Activated CD8-positive, alpha-beta memory T cell treated with anti-CD3 and anti-CD28 coated beads, Interleukin-2, amount 10 ng/mL, durations not matched to agents 7 days and 5 days (primary cell): ENCODE measurements at regions not wholly inside any gene's neighbourhood (a gene's known extent, or its start where the extent isn't known, plus 50 kb on each side); places are given as distances from the start of the nearest gene placed in this dataset.
"Not testable (repeated sequence)": the region's sequence is repeated elsewhere in the genome, so short reads cannot be mapped to it uniquely, and the experiment has no call there.

Experiments used
- ATAC-seq: fragments of 150-1000 bp; cut with Tn5 transposase; one replicate; pipeline ENCODE4 v1.10.0; 2021; ENCODE audit warnings: moderate library complexity
- CTCF ChIA-PET: fragments of 350-600 bp; sonication (Branson Sonifier 250); formaldehyde crosslinking; loops from one replicate; lab custom pipeline; 2021; ENCODE audit warnings: antibody characterized with exemption; lab: Charles Lee
- DNase-seq: peaks from one replicate; pipeline ENCODE4 v3.0.0-alpha.2; 2020
- H3K27ac Mint-ChIP-seq: one replicate; pipeline ENCODE4 v1.8.0; 2021; ENCODE audit warnings: mild to moderate bottlenecking, mixed read lengths
- H3K27me3 Mint-ChIP-seq: one replicate; pipeline ENCODE4 v1.8.0; 2021; ENCODE audit warnings: mixed read lengths
- H3K36me3 Mint-ChIP-seq: one replicate; pipeline ENCODE4 v1.8.0; 2021; ENCODE audit warnings: mild to moderate bottlenecking, mixed read lengths
- H3K4me1 Mint-ChIP-seq: one replicate; pipeline ENCODE4 v1.8.0; 2021; ENCODE audit warnings: mixed read lengths
- H3K4me3 Mint-ChIP-seq: one replicate; pipeline ENCODE4 v1.8.0; 2021; ENCODE audit warnings: mild to moderate bottlenecking, moderate library complexity, mixed read lengths
- H3K9me3 Mint-ChIP-seq: one replicate; pipeline ENCODE4 v1.8.0; 2022; ENCODE audit warnings: low read depth, mixed read lengths

DNA sequence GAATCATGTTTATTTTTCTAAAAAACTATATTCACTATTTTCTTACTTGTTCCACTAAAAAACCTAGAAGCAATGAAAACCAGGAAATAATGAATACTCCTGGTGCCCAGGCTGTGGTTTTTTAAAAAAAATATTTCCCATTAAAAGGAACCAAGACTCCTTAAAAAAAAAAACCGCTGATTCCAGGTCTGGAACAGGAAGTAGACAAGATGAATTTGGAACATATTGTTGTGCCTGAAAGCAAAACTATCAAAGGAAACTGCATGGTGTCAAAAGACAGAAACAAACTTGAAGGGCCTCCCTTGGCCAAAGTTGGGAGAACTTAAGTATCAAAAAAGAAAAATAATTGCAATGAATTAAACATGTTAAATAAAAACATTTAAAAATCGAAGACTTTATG lies 245.3 kb upstream of the P2RY1 start:
- Mint-ChIP-seq H3K36me3 (no peaks in the 10 kb centered on the region), H3K27ac (no peak overlapping the region), H3K4me3 (no peak overlapping the region), H3K27me3 (peaks cover 2% of the 10 kb centered on the region), H3K4me1 (no peaks in the 10 kb centered on the region), H3K9me3 (no peaks in the 10 kb centered on the region)
- CTCF ChIA-PET: no interaction called here
- no peak for DNase-seq
- ATAC-seq: no peak

DNA sequence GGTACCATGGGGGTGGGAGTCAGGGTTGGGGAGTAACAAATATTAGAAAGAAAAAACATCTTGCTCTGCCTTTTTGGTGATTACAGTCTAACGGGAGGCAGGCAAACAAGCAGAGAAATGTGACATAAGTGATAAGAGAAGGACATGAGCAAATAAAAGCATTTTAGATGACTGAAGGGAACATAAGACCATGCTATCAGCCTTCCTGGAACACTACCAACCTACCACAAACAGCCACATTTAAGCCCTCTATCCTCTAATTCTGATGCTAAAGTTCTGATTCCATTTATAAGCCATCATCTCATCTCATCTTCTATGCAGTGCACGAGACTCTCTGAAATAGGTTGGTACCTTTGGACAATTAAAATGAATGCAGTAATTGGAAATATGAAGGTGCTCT lies 243.4 kb upstream of the P2RY1 start:
- peaks cover 5% of the 10 kb centered on the region for H3K4me1 Mint-ChIP-seq

DNA sequence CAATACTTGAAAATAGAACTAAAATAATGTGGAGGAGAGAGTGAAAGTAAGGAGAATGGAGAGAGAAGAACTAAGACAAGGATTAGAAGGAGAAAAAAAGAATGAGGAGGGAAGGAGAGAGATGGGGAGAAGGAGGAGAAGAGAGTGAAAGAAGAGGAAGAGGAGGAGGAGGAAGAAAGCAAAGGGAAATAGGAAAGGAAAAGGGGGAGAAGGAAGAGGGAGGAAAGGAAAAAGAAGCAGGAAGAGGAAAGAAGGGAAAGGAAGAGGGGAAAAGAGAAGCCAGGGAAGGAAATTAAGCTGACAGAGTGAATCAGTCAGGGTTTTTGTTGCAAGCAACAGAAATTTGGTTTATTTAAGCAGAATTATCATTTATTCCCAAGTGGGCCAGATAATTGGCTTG lies 241.7 kb upstream of the P2RY1 start:
- Mint-ChIP-seq H3K27me3 (no peaks in the 10 kb centered on the region), H3K9me3 (no peaks in the 10 kb centered on the region), H3K4me1 (peaks cover 5% of the 10 kb centered on the region), H3K36me3 (no peaks in the 10 kb centered on the region), H3K27ac (no peak overlapping the region), H3K4me3 (no peak overlapping the region)
- ATAC-seq: no peak
- no peak for DNase-seq
- CTCF ChIA-PET: interaction anchor here (0.6 kb wide), 1 partner anchor 126 kb away, joined by 4 read pairs; no protein-coding TSS in a partner anchor

More for the DNA sequence above, 243.4 kb upstream of the P2RY1 start:
- no peaks in the 10 kb centered on the region for H3K27me3 Mint-ChIP-seq
- H3K36me3 Mint-ChIP-seq: no peaks in the 10 kb centered on the region
- no peaks in the 10 kb centered on the region for H3K9me3 Mint-ChIP-seq
- ATAC-seq (no peak), DNase-seq (no peak)
- H3K4me3 Mint-ChIP-seq: no peak overlapping the region
- CTCF ChIA-PET: no interaction called here
- H3K27ac Mint-ChIP-seq: no peak overlapping the region

DNA sequence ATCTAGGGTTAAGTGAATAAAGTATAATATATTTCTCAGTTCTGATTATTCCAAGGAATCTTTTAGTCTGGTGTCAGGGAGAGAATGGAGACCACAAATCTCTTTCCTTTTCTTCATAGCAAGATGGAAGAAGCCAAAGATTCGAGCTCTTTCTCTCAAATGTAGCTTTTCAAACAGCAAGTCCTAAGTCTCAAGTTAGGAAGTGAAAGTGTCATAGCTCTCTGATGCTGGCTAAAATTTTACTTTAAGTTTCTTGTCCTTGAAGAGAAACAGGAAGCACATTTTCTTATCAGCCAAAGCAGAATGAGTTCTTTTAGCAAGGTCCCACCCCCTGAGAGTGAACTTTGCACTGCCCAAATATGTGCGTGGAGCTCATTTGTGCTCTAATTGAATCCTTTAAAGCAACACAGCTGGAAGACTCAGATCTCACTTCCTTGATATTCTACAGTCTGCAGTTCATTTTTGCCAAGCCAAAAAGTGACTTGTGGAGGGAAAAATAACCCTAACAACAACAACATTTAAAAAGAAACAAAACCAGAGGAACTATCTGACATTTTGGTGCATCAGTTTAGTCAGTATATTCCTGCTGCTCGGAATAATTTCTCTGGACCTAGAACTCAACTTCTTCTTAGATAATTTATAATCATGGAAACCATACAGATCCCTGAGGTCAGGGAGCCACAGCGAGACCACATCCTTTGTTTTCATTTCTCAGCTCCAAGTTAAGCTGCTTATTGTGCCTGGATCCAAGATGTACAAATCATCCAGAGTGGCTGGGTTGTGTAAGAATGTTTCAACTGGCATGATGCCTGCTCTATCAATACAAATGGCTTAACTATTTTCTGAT lies 238.7 kb upstream of the P2RY1 start:
- DNase-seq: no peak
- no peak for ATAC-seq
- H3K4me3 Mint-ChIP-seq: no peak overlapping the region
- CTCF ChIA-PET: interaction anchor here (1.0 to 1.3 kb wide), 3 partner anchors 9 to 20 kb away, joined by 3 read pairs; no protein-coding TSS in a partner anchor
- no peaks in the 10 kb centered on the region for H3K9me3 Mint-ChIP-seq
- peaks cover 5% of the 10 kb centered on the region for H3K4me1 Mint-ChIP-seq
- no peak overlapping the region for H3K27ac Mint-ChIP-seq
- H3K27me3 Mint-ChIP-seq: no peaks in the 10 kb centered on the region
- H3K36me3 Mint-ChIP-seq: no peaks in the 10 kb centered on the region

DNA sequence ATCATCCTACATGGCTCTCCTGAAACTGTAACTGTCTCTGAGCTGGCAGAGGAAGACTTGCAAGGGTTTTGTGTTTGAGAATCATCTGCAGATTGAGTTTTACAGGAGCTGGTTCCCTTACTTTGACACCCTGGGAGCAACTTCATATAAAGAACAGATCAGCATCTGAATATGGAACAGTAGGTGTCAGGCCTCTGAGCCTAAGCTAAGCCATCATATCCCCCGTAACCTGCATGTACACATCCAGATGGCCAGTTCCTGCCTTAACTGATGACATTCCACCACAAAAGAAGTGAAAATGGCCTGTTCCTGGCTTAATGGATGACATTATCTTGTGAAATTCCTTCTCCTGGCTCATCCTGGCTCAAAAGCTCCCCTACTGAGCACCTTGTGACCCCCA lies 238.1 kb upstream of the P2RY1 start:
- H3K9me3 Mint-ChIP-seq, CTCF ChIA-PET, ATAC-seq, H3K4me1 Mint-ChIP-seq, H3K27ac Mint-ChIP-seq, H3K27me3 Mint-ChIP-seq, H3K4me3 Mint-ChIP-seq, DNase-seq, H3K36me3 Mint-ChIP-seq: not testable (repeated sequence)

DNA sequence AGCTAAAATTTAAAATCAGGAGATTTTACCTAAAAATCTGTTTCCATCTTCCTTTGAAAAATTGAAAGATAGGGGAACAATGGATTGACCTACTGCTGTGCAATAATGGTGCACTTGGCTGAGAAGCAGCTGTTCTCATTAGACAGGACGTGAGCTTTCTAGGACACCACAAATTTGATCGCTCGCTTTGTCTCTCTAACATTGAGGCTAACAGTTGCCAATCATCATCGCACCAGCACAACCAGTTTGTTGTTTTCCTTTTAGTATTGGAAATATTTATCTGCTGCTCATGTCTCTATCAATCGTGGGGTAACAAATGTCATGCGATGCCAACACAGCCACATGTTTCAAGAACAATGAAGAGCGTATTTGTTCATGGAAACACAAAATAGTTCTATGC lies 228.8 kb upstream of the P2RY1 start:
- no peak for ATAC-seq
- Mint-ChIP-seq H3K27ac (no peak overlapping the region), H3K36me3 (no peaks in the 10 kb centered on the region)

DNA sequence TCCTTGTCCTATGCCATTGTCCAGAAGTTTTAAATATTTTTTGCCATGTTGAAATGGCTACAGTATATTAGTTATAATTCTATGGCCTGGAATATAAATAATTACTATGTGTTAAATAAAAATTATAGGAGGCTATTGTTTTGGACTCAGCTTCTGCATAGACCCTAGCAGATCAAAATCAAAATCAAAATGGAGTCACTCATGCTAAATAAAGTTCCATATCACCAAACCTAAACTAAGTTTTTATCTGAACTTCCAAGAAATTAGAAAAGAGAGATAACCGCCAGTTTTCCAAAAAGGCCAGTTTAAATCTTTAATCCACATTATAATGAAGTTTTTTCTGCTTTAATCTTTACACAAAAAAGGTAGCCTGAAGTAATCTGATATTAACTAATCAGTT lies 227.8 kb upstream of the P2RY1 start:
- Mint-ChIP-seq H3K27me3 (peaks cover 6% of the 10 kb centered on the region), H3K9me3 (no peaks in the 10 kb centered on the region), H3K27ac (no peak overlapping the region), H3K4me3 (no peak overlapping the region), H3K4me1 (no peaks in the 10 kb centered on the region), H3K36me3 (no peaks in the 10 kb centered on the region)
- CTCF ChIA-PET: no interaction called here
- ATAC-seq (no peak), DNase-seq (no peak)

More for the DNA sequence above, 228.8 kb upstream of the P2RY1 start:
- no peak for DNase-seq
- no peak overlapping the region for H3K4me3 Mint-ChIP-seq
- H3K9me3 Mint-ChIP-seq: no peaks in the 10 kb centered on the region
- peaks cover 3% of the 10 kb centered on the region for H3K27me3 Mint-ChIP-seq
- CTCF ChIA-PET: interaction anchor here (1.2 kb wide), 1 partner anchor 10 kb away, joined by 3 read pairs; no protein-coding TSS in a partner anchor
- H3K4me1 Mint-ChIP-seq: no peaks in the 10 kb centered on the region

DNA sequence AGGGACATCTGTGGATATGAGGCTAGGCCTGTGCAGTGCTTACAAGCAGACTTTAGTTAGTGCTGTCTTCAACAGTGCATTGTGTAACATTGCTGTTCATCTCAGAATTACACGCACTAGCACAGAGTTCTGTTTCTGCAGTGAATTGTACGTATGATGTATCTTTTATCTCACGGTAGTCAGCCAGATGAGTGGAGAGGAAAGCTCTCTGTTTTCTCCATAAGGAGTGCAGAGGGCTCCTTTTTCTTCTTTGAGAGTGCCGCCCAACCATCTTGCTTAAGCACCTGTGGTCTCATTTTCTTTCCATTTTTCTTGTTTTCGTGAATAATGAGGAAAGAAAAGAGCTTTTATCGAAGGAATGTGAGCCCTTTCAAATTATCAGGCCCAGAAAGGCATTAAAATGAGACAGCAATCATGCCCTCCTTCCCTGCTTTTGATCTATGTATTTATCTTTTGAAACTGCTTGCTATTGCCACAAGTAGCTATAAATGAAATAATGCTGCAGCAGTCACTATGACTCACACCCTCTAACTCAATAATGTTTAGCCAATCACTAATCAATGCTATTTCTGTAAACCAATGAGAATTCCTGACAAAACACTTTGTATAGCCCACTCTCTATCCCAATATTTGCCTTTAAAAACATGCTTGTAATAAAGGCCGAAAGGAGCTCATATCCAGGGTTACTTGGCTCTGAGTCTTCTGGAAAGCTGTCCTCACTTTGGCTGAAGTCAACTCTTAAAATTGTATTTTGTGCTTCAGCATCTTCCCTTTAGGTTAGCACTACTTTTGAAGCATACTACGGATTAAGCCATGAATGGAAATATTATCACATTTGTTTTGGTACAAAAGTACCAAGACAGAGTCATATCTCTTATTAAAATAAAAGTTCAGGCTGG lies 226.0 kb upstream of the P2RY1 start:
- Mint-ChIP-seq H3K4me3 (no peak overlapping the region), H3K9me3 (no peaks in the 10 kb centered on the region), H3K36me3 (no peaks in the 10 kb centered on the region), H3K27ac (no peak overlapping the region), H3K27me3 (peaks cover 8% of the 10 kb centered on the region), H3K4me1 (no peaks in the 10 kb centered on the region)
- DNase-seq (no peak), ATAC-seq (no peak)
- CTCF ChIA-PET: no interaction called here

DNA sequence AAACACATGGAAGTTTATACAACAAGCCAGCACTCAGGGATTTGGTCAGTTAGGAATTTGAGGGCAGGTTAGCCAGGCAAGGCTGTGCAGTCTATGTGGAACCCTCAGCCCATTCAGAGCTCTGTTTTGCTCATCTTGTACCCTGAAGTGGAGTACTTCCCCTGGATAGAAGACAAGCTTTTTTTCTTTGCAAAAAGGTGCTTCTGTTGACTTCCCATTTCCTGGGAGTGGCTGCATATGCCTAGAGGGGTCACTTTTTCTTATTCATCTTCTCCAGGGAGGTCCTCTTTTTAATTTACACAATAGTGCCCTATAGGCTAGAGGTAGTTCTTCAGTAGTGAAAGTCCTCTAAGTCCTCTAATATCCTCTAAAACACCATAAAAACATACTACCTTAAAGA lies 225.0 kb upstream of the P2RY1 start:
- CTCF ChIA-PET: no interaction called here

DNA sequence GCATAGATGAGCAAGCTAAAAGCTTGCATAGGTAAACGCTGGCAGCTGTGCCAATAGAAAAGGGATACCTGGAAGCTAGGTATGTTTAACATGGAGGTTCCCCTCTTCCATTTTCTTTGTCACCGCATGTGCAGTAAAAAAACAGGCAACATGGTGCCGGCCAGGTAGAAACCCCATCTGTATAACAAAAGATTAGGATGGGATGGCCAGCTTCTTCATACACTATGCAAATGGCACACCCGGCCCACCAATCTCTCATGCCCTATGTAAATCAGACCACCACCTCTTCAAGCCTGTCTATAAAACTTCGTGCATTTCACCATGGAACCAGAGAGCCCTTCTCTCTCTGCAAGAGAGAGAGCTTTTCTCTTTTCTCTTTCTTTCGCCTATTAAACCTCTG lies 224.3 kb upstream of the P2RY1 start:
- Mint-ChIP-seq H3K4me1 (no peaks in the 10 kb centered on the region), H3K9me3 (no peaks in the 10 kb centered on the region), H3K27me3 (peaks cover 9% of the 10 kb centered on the region), H3K36me3 (no peaks in the 10 kb centered on the region), H3K4me3 (no peak overlapping the region), H3K27ac (no peak overlapping the region)
- ATAC-seq: no peak
- DNase-seq: no peak
- CTCF ChIA-PET: no interaction called here

More for the DNA sequence above, 225.0 kb upstream of the P2RY1 start:
- Mint-ChIP-seq H3K27ac (no peak overlapping the region), H3K9me3 (no peaks in the 10 kb centered on the region), H3K36me3 (no peaks in the 10 kb centered on the region), H3K27me3 (peaks cover 9% of the 10 kb centered on the region), H3K4me3 (no peak overlapping the region), H3K4me1 (no peaks in the 10 kb centered on the region)
- DNase-seq: no peak
- no peak for ATAC-seq

DNA sequence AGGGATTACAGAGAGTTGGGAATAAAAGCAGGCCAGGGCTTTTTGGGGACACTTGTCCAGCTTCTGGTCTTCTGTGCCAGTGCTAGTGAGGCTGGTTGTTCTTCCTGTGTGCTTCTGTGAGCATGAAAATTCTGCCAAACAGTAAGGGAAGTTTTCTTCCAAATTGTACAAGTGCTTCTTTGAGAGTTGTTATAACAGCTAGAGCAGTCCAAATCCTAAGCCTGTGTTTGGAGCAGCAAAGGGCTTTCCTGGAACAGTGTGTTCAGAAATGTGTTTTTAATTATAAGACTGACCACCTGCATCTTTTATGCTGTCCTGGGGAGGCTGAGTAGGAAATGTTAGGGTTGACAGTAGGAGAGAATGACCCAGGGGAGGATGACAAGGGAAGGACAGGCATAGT lies 223.0 kb upstream of the P2RY1 start:
- Mint-ChIP-seq H3K27me3 (peaks cover 9% of the 10 kb centered on the region), H3K9me3 (no peaks in the 10 kb centered on the region), H3K27ac (no peak overlapping the region), H3K4me1 (no peaks in the 10 kb centered on the region), H3K4me3 (no peak overlapping the region), H3K36me3 (no peaks in the 10 kb centered on the region)
- DNase-seq (no peak), ATAC-seq (no peak)
- CTCF ChIA-PET: no interaction called here

DNA sequence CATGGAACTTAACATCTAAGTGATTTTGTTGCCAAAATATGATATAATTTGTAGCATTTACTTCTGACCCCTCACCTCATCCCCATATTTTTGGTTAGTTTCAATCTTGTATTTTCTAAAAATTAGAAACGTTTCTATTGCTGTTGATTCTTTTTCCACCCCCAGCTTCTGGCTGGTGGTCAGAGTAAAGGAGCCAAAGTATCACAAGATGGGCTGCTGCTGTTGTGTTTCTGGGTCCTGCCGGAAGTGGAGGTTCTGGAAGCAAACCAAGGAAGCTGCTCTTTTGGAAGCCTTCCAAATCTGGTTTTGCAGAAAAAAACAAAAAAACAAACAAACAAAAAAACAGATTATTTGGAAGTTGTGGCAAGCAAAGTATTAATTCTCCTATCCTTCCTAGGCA lies 221.1 kb upstream of the P2RY1 start:
- DNase-seq: no peak
- H3K27ac Mint-ChIP-seq: no peak overlapping the region
- H3K4me3 Mint-ChIP-seq: no peak overlapping the region
- H3K4me1 Mint-ChIP-seq: no peaks in the 10 kb centered on the region
- peaks cover 6% of the 10 kb centered on the region for H3K27me3 Mint-ChIP-seq
- CTCF ChIA-PET: no interaction called here
- ATAC-seq: no peak
- no peaks in the 10 kb centered on the region for H3K9me3 Mint-ChIP-seq
- H3K36me3 Mint-ChIP-seq: no peaks in the 10 kb centered on the region

DNA sequence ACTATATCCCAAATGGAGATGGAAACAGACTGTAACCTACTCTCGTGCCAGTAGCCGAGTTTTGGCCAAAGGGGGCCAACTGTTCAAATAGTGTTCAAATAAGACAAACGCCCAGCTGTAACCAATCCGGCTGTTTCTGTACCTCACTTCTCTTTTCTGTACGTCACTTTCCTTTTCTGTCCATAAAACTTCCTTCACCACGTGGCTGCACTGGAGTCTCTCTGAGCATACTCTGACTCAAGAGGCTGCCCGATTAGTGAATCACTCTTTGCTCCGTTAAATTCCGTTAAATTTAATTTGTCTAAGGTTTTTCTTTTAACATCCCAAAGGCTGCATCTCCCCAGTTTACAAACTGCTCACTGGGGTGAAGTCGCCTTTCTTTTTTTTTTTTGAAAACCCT lies 219.2 kb upstream of the P2RY1 start:
- H3K4me3 Mint-ChIP-seq: no peak overlapping the region
- H3K27me3 Mint-ChIP-seq: peaks cover 8% of the 10 kb centered on the region
- no peaks in the 10 kb centered on the region for H3K36me3 Mint-ChIP-seq
- ATAC-seq (no peak), DNase-seq (no peak)
- H3K9me3 Mint-ChIP-seq: no peaks in the 10 kb centered on the region
- CTCF ChIA-PET: no interaction called here
- no peaks in the 10 kb centered on the region for H3K4me1 Mint-ChIP-seq
- no peak overlapping the region for H3K27ac Mint-ChIP-seq

DNA sequence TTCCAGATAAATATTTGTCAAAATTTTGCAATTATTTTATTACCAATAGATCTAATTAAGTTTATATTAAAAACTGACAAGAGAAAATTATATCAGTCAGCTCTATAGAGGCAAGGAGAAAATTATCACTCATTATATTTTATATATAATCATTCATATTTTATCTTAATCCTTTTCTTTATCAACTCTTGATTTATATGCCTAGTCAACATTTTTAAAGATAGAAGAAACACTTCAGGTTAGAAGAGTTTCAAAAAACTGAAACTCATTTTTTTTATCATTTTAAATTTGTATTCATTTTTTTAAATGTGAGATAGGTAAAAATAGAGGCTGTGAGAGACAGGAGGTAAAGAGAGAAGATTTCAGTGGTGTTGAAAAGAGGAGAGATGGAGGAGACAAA lies 217.3 kb upstream of the P2RY1 start:
- Mint-ChIP-seq H3K4me3 (no peak overlapping the region), H3K27ac (no peak overlapping the region), H3K4me1 (no peaks in the 10 kb centered on the region), H3K36me3 (no peaks in the 10 kb centered on the region), H3K27me3 (peaks cover 4% of the 10 kb centered on the region), H3K9me3 (no peaks in the 10 kb centered on the region)
- ATAC-seq (no peak), DNase-seq (no peak)
- CTCF ChIA-PET: no interaction called here
